GM19397 (cell line): ENCODE measurements at regions not wholly inside any gene's neighbourhood (a gene's known extent, or its start where the extent isn't known, plus 50 kb on each side); places are given as distances from the start of the nearest gene placed in this dataset.

ENCODE experiments used
- ATAC-seq: cut with Tn5 transposase; IDR thresholded peaks from one replicate; pipeline ENCODE4 v1.9.1; 2021; ENCODE audit warnings: mild to moderate bottlenecking, moderate library complexity; ENCODE audit not compliant: unreplicated experiment

GRCh38 chr16:13392341-13392740 lies 490.9 kb downstream of the SHISA9 start:
- no peak for ATAC-seq

GRCh38 chr16:13393816-13394215 lies 492.4 kb downstream of the SHISA9 start:
- ATAC-seq: no peak

- ATAC-seq: no peak
Measured at GRCh38 chr16:13394488-13394887, 493.1 kb downstream of the SHISA9 start.

GRCh38 chr16:13397126-13397525 lies 495.7 kb downstream of the SHISA9 start:
- ATAC-seq: no peak

GRCh38 chr16:13401641-13402040 lies 500.2 kb downstream of the SHISA9 start:
- no peak for ATAC-seq

GRCh38 chr16:13402601-13403000 lies 501.2 kb downstream of the SHISA9 start:
- no peak for ATAC-seq

GRCh38 chr16:13403326-13403725 lies 501.9 kb downstream of the SHISA9 start:
- ATAC-seq: no peak

GRCh38 chr16:13414154-13414553 lies 505.8 kb upstream of the ERCC4 start:
- ATAC-seq: no peak

GRCh38 chr16:13419589-13419988 lies 500.4 kb upstream of the ERCC4 start:
- ATAC-seq: no peak

GRCh38 chr16:13421726-13422125 lies 498.2 kb upstream of the ERCC4 start:
- ATAC-seq: no peak

GRCh38 chr16:13425836-13426235 lies 494.1 kb upstream of the ERCC4 start:
- no peak for ATAC-seq

GRCh38 chr16:13426269-13426668 lies 493.7 kb upstream of the ERCC4 start:
- ATAC-seq: no peak

- no peak for ATAC-seq
Measured at GRCh38 chr16:13426736-13427135, 493.2 kb upstream of the ERCC4 start.

- no peak for ATAC-seq
Measured at GRCh38 chr16:13427943-13428342, 492.0 kb upstream of the ERCC4 start.

GRCh38 chr16:13429416-13429815 lies 490.5 kb upstream of the ERCC4 start:
- ATAC-seq: no peak

GRCh38 chr16:13435415-13435814 lies 484.5 kb upstream of the ERCC4 start:
- no peak for ATAC-seq

GRCh38 chr16:13435873-13436474 lies 484.0 kb upstream of the ERCC4 start:
- ATAC-seq: no peak

- ATAC-seq: peak; percentile 74
Measured at GRCh38 chr16:13436641-13437412, 483.1 kb upstream of the ERCC4 start.

- no peak for ATAC-seq
Measured at GRCh38 chr16:13437413-13437795, 482.6 kb upstream of the ERCC4 start.

GRCh38 chr16:13438064-13438463 lies 481.9 kb upstream of the ERCC4 start:
- no peak for ATAC-seq

- ATAC-seq: no peak
Measured at GRCh38 chr16:13439766-13440165, 480.2 kb upstream of the ERCC4 start.

GRCh38 chr16:13441675-13442074 lies 478.3 kb upstream of the ERCC4 start:
- ATAC-seq: no peak

GRCh38 chr16:13448346-13448745 lies 471.6 kb upstream of the ERCC4 start:
- ATAC-seq: no peak
